OCI-LY1 (cell line): ENCODE measurements at regions not wholly inside any gene's neighbourhood (a gene's known extent, or its start where the extent isn't known, plus 50 kb on each side); places are given as distances from the start of the nearest gene placed in this dataset.

ENCODE experiments used
- CTCF ChIP-seq: fragments of 200-600 bp; sonication (generic), shearing (Covaris generic); IDR thresholded peaks from 2 replicates; pipeline ENCODE4 v1.5.1; 2017; ENCODE audit warnings: mild to moderate bottlenecking, antibody characterized with exemption, low read length, moderate library complexity, mixed read lengths
- EZH2 ChIP-seq: fragments of 200-600 bp; sonication (generic), shearing (Covaris generic); IDR thresholded peaks from 2 replicates; pipeline ENCODE4 v1.8.0; 2017; ENCODE audit warnings: borderline replicate concordance, mixed run types, mild to moderate bottlenecking, antibody characterized with exemption, low read length, moderate library complexity, mixed read lengths

GRCh38 chr22:49295465-49295743 lies 532.3 kb downstream of the BRD1 start:
- TF ChIP-seq CTCF: no peak
- TF ChIP-seq EZH2: no peak
